ENCODE measurements at regions not wholly inside any gene's neighbourhood (a gene's known extent, or its start where the extent isn't known, plus 50 kb on each side); places are given as distances from the start of the nearest gene placed in this dataset.
"Not testable (repeated sequence)": the region's sequence is repeated elsewhere in the genome, so short reads cannot be mapped to it uniquely, and the experiment has no call there.

- not testable (repeated sequence) for TF ChIP-seq CTCF, POLR2A (IDR thresholded peaks at IDR 0.05)
Measured at GRCh38 chr4:118530107-118530506, 155.1 kb upstream of the METTL14 start.

Data from Peyer's patch (tissue), 4 donors.